Psoas muscle (tissue), 7 donors: ENCODE measurements at regions not wholly inside any gene's neighbourhood (a gene's known extent, or its start where the extent isn't known, plus 50 kb on each side); places are given as distances from the start of the nearest gene placed in this dataset.

Source experiments
- ATAC-seq, 4 donors: fragments of 200-7000 bp; cut with Tn5 transposase; one replicate each; pipeline ENCODE4 v1.9.1; 2020; ENCODE audit warnings: moderate library complexity in 3 of 4, mild to moderate bottlenecking in 2 of 4
- DNase-seq, 2 donors: peaks; one replicate each; pipeline ENCODE4 v3.0.0-alpha.2; 2020
- H3K27ac ChIP-seq: fragments of 200-600 bp; one replicate; pipeline ENCODE4 v1.8.0; 2022
- H3K27me3 ChIP-seq, 3 donors: fragments of 200-600 bp in 1 of 3; one replicate each; pipeline versions ENCODE4 v1.6.1 to v1.8.0; 2013 to 2022; ENCODE audit warnings: low read length in 2 of 3, mild to moderate bottlenecking in 2 of 3, moderate library complexity in 1 of 3; ENCODE audit not compliant: insufficient read depth in 3 of 3
- H3K36me3 ChIP-seq, 2 donors: fragments of 200-600 bp in 1 of 2; one replicate each; pipeline versions ENCODE4 v1.6.1 to v1.8.0; 2013 to 2022; ENCODE audit warnings: low read depth in 1 of 2, mild to moderate bottlenecking in 1 of 2, moderate library complexity in 1 of 2; ENCODE audit not compliant: insufficient read depth in 1 of 2
- H3K4me1 ChIP-seq: fragments of 200-600 bp; one replicate; pipeline ENCODE4 v1.8.0; 2022
- H3K4me3 ChIP-seq: fragments of 200-600 bp; one replicate; pipeline ENCODE4 v1.8.0; 2022; ENCODE audit warnings: mild to moderate bottlenecking
- H3K9me3 ChIP-seq: fragments of 200-600 bp; one replicate; pipeline ENCODE4 v1.8.0; 2022
- CTCF ChIP-seq: fragments of 200-600 bp; IDR thresholded peaks from one replicate; pipeline ENCODE4 v1.8.0; 2022; ENCODE audit warnings: antibody characterized with exemption
- WGBS, 3 donors: extraction: QIAGEN DNeasy Blood & Tissue Kit; methylation state at CpG; one replicate each; pipeline versions ENCODE4 v1.1.6 to v1.1.7; 2013; 5-methylcytosine and 5-hydroxymethylcytosine counted together
- intact Hi-C, 2 donors: fragments of 100-400 bp; cut with DNase I; formaldehyde crosslinking; loops; one replicate each; pipeline versions ENCODE4 v1.11.0 to v1.14.2; 2022
- donor health status: healthy with polysubstance abuse.
- donor health status: DM: no; HTN: no; CAD: no; lungs with moderate emphysema.
- donor health status: Bipolar disorder and iron deficiency.
- donor health status: healthy.
- donor health status: DM: yes; HTN: yes; CAD: no.
- donor health status: DM: no; HTN: no; CAD: no.
- donor health status: DM: yes; HTN: yes; CAD: no.

- no peak for TF ChIP-seq CTCF
- H3K4me1 ChIP-seq: no peaks in the 10 kb centered on the region
- H3K9me3 ChIP-seq: no peaks in the 10 kb centered on the region
- no peak overlapping the region for H3K4me3 ChIP-seq
- DNase-seq (no peak), ATAC-seq (no peak)
- intact Hi-C loops: no loop called here
- H3K27me3 ChIP-seq: no peaks in the 10 kb centered on the region
- H3K27ac ChIP-seq: no peak overlapping the region
- no peaks in the 10 kb centered on the region for H3K36me3 ChIP-seq
- WGBS, 3 donors: 46 to 49% (median 47%) methylated on average over 2 of the region's 2 CpGs
Measured at GRCh38 chr13:68927387-68928026, 1180.1 kb upstream of the ATXN8OS start.

- Histone ChIP-seq H3K4me3 (no peak overlapping the region), H3K4me1 (no peaks in the 10 kb centered on the region), H3K9me3 (no peaks in the 10 kb centered on the region), H3K27ac (no peak overlapping the region), H3K27me3 (no peaks in the 10 kb centered on the region), H3K36me3 (no peaks in the 10 kb centered on the region)
- no peak for DNase-seq
- TF ChIP-seq CTCF: no peak
- ATAC-seq: no peak
- intact Hi-C loops: no loop called here
Measured at GRCh38 chr13:68923995-68924394, 1183.6 kb upstream of the ATXN8OS start.

GRCh38 chr13:68908879-68909278, 1198.7 kb upstream of the ATXN8OS start:
- ATAC-seq: no peak
- TF ChIP-seq CTCF: no peak
- no peak overlapping the region for H3K27ac ChIP-seq
- no peaks in the 10 kb centered on the region for H3K9me3 ChIP-seq
- WGBS, 3 donors: 84% methylated on average over 2 of the region's 2 CpGs
- no peak overlapping the region for H3K4me3 ChIP-seq
- no peaks in the 10 kb centered on the region for H3K27me3 ChIP-seq
- no peak for DNase-seq
- no peaks in the 10 kb centered on the region for H3K36me3 ChIP-seq
- intact Hi-C loops: no loop called here
- no peaks in the 10 kb centered on the region for H3K4me1 ChIP-seq

GRCh38 chr13:68905186-68905585, 1202.4 kb upstream of the ATXN8OS start:
- ATAC-seq: no peak
- Histone ChIP-seq H3K36me3 (no peaks in the 10 kb centered on the region), H3K27me3 (no peaks in the 10 kb centered on the region), H3K9me3 (no peaks in the 10 kb centered on the region), H3K4me1 (no peaks in the 10 kb centered on the region), H3K27ac (no peak overlapping the region), H3K4me3 (no peak overlapping the region)
- WGBS, 3 donors: 68 to 82% (median 78%) methylated on average over 1 of the region's 1 CpG
- no peak for TF ChIP-seq CTCF
- intact Hi-C loops: no loop called here
- no peak for DNase-seq

- TF ChIP-seq CTCF: no peak
- H3K4me1 ChIP-seq: no peaks in the 10 kb centered on the region
- no peak overlapping the region for H3K4me3 ChIP-seq
- ATAC-seq: no peak
- no peaks in the 10 kb centered on the region for H3K9me3 ChIP-seq
- intact Hi-C loops: no loop called here
- DNase-seq: no peak
- H3K27me3 ChIP-seq: no peaks in the 10 kb centered on the region
- no peaks in the 10 kb centered on the region for H3K36me3 ChIP-seq
- H3K27ac ChIP-seq: no peak overlapping the region
Measured at GRCh38 chr13:68897331-68897928, 1210.2 kb upstream of the ATXN8OS start.
